ENCODE measurements at regions not wholly inside any gene's neighbourhood (a gene's known extent, or its start where the extent isn't known, plus 50 kb on each side); places are given as distances from the start of the nearest gene placed in this dataset.

DNA sequence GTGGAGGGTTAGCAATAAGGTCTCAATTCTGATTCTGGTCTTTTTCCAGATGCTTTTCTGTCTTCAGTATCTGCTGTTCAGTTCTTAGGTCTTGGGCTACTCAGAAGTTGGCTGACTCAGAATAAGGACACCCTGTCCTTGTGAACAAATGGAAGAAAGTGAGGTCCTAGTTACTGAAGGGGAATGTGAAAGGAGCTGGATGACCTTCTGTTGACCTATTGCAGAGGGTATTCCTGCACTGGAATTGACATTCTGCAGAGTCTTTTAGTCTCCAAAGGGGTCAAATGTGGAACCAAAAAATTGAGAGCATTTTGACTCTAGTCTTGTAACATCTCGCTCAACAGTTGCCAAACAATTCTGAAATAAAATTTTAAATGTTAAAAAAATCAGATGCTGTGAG lies 63.0 kb downstream of the CCR1 start:
- no peak for TF ChIP-seq CTCF (conservative IDR thresholded peaks at IDR 0.05; ENCODE audit: low read depth, low read length)
- TF ChIP-seq EZH2 (IDR thresholded peaks at IDR 0.05; ENCODE audit: borderline replicate concordance, low read depth, low read length, poor library complexity, severe bottlenecking) = no peak
